GM23338 (cell line): ENCODE measurements at regions not wholly inside any gene's neighbourhood (a gene's known extent, or its start where the extent isn't known, plus 50 kb on each side); places are given as distances from the start of the nearest gene placed in this dataset.
"Not testable (repeated sequence)": the region's sequence is repeated elsewhere in the genome, so short reads cannot be mapped to it uniquely, and the experiment has no call there.

Source experiments
- ATAC-seq: fragments of 200-7000 bp; cut with Tn5 transposase; 3 replicates; pipeline ENCODE4 v1.9.1; 2020
- DNase-seq: peaks from one replicate; pipeline ENCODE4 v3.0.0-alpha.2; 2015; ENCODE audit warnings: low spot score
- H2AFZ ChIP-seq: fragments of 200-600 bp; sonication (generic); 2 replicates; pipeline ENCODE4 v1.8.0; 2016; ENCODE audit warnings: antibody characterized with exemption, mild to moderate bottlenecking, moderate library complexity
- H3F3A ChIP-seq: fragments of 200-600 bp; sonication (generic); replicated peaks from 2 replicates; pipeline ENCODE4 v1.8.0; 2017; ENCODE audit warnings: antibody characterized with exemption, mixed run types, low read depth
- H3K27ac ChIP-seq: fragments of 200-600 bp; sonication (generic); 2 replicates; pipeline ENCODE4 v1.6.1; 2016; ENCODE audit warnings: low read depth
- H3K27me3 ChIP-seq: fragments of 200-600 bp; sonication (generic); 2 replicates; pipeline ENCODE4 v1.8.0; 2016; ENCODE audit warnings: mild to moderate bottlenecking, mixed run types, moderate library complexity; ENCODE audit not compliant: insufficient read depth
- H3K36me3 ChIP-seq: fragments of 200-600 bp; sonication (generic); 2 replicates; pipeline ENCODE4 v1.8.0; 2016; ENCODE audit warnings: mild to moderate bottlenecking; ENCODE audit not compliant: insufficient read depth
- H3K4me1 ChIP-seq: fragments of 200-600 bp; sonication (generic); 2 replicates; pipeline ENCODE4 v1.8.0; 2016; ENCODE audit warnings: mild to moderate bottlenecking, moderate library complexity; ENCODE audit not compliant: insufficient read depth
- H3K4me2 ChIP-seq: fragments of 200-600 bp; sonication (generic); 2 replicates; pipeline ENCODE4 v1.7.1; 2017; ENCODE audit warnings: mixed run types
- H3K4me3 ChIP-seq: fragments of 200-600 bp; sonication (generic); 2 replicates; pipeline ENCODE4 v1.6.1; 2016; ENCODE audit warnings: mixed run types
- H3K79me2 ChIP-seq: fragments of 200-600 bp; sonication (generic); replicated peaks from 2 replicates; pipeline ENCODE4 v1.8.0; 2017; ENCODE audit warnings: mild to moderate bottlenecking; ENCODE audit not compliant: insufficient read depth
- H3K9me2 ChIP-seq: fragments of 200-600 bp; sonication (generic); 2 replicates; pipeline ENCODE4 v1.8.0; 2017; ENCODE audit not compliant: insufficient read depth
- H4K20me1 ChIP-seq: fragments of 200-600 bp; sonication (generic); replicated peaks from 2 replicates; pipeline ENCODE4 v1.8.0; 2017; ENCODE audit warnings: mild to moderate bottlenecking; ENCODE audit not compliant: insufficient read depth
- H3K27ac Mint-ChIP-seq: 2 replicates; pipeline ENCODE4 v1.8.0; 2020; ENCODE audit warnings: inconsistent platforms, mild to moderate bottlenecking, moderate library complexity, mixed read lengths
- H3K27me3 Mint-ChIP-seq: 3 replicates; pipeline ENCODE4 v1.8.0; 2022; ENCODE audit warnings: low read depth, mild to moderate bottlenecking, moderate library complexity, mixed read lengths, inconsistent platforms; ENCODE audit not compliant: insufficient read depth, poor library complexity
- H3K36me3 Mint-ChIP-seq: 3 replicates; pipeline ENCODE4 v1.8.0; 2021; ENCODE audit warnings: low read depth, mild to moderate bottlenecking, inconsistent platforms, moderate library complexity, mixed read lengths
- H3K4me1 Mint-ChIP-seq: 3 replicates; pipeline ENCODE4 v1.8.0; 2020; ENCODE audit warnings: mild to moderate bottlenecking, inconsistent platforms, mixed read lengths
- H3K4me3 Mint-ChIP-seq: 3 replicates; pipeline ENCODE4 v1.8.0; 2021; ENCODE audit warnings: moderate library complexity, mild to moderate bottlenecking, inconsistent platforms, mixed read lengths
- H3K9me3 Mint-ChIP-seq: 3 replicates; pipeline ENCODE4 v1.8.0; 2020; ENCODE audit warnings: moderate library complexity, mild to moderate bottlenecking, inconsistent platforms, mixed read lengths
- CREB1 ChIP-seq: fragments of 250-450 bp; sonication (Bioruptor Pico); IDR thresholded peaks from 2 replicates; pipeline ENCODE4 v1.5.0; 2020; ENCODE audit warnings: low read depth, mild to moderate bottlenecking, moderate library complexity
- CTCF ChIP-seq, 2 experiments: fragments of 200-600 bp in 1 of 2; sonication (generic) in 1 of 2; conservative IDR thresholded peaks; 2 replicates each; pipeline versions ENCODE4 v1.5.1 to v1.6.1; 2016 to 2017; ENCODE audit warnings: antibody characterized with exemption in 2 of 2, low read depth in 2 of 2, mild to moderate bottlenecking in 2 of 2, moderate library complexity in 1 of 2
- STAT1 ChIP-seq: IDR thresholded peaks from one replicate; pipeline ENCODE4 v1.6.1; 2016; ENCODE audit warnings: antibody characterized with exemption; ENCODE audit not compliant: unreplicated experiment
- ZNF114 ChIP-seq: fragments of 250-450 bp; sonication (Bioruptor Pico); IDR thresholded peaks from 2 replicates; pipeline ENCODE4 v1.5.0; 2020; ENCODE audit warnings: mild to moderate bottlenecking, moderate library complexity

DNA sequence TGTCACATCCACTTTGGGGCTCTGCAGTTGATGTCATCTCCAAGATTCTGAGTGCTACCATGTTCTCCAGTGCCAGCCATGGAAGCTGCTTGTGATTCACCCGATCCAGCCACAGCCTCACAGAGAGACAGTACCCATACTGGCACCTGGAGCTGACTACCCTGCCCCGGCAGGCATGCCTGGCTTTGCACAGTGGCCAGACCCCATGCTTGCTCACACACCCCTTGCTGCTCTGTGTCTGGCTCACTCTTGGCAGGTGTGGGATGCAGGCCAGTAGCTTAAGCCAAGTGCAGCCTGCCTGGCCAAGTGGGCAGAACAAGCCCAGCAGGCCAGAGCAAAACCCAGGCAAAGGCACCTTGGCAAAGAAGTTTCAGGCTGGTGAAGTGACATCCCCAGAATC is 828.4 kb upstream of the VRK2 start (continued):
- TF ChIP-seq CTCF (conservative IDR thresholded peaks at IDR 0.05; ENCODE audit: low read depth in 2 of 2) = no peak
- no peak for TF ChIP-seq ZNF114 (CRISPR knock-in tag)
- TF ChIP-seq STAT1 = no peak
- TF ChIP-seq CREB1 (CRISPR knock-in tag) = no peak

- H3K9me3 Mint-ChIP-seq, H3K4me3 Mint-ChIP-seq: not testable (repeated sequence)
Measured at GRCh38 chr2:57229706-57230105, 816.9 kb upstream of the VRK2 start.

DNA sequence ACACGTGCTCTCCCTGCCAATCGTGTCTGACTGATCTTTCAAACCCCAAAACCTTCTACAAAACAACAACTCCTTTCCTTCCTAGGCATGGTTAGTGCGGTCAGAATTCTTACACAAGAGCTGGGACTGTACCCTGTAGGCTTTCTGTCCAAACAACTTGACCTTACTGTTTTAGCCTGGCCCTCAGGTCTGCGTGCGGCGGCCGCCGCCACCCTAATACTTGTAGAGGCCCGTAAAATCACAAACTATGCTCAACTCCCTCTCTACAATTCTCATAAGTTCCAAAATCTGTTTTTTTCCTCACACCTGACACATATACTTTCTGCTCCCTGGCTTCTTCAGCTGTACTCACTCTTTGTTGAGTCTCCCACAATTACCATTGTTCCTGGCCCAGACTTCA is 814.3 kb upstream of the VRK2 start:
- H3K4me1 Mint-ChIP-seq, H3K27ac Mint-ChIP-seq, H3K27me3 Mint-ChIP-seq, H3K79me2 ChIP-seq, H3K4me3 ChIP-seq, H3K9me2 ChIP-seq, H3K4me2 ChIP-seq, DNase-seq, ATAC-seq, H3K27me3 ChIP-seq, H3F3A ChIP-seq, H3K9me3 Mint-ChIP-seq, H2AFZ ChIP-seq, H3K4me1 ChIP-seq, H3K27ac ChIP-seq, H3K4me3 Mint-ChIP-seq, H3K36me3 ChIP-seq, H4K20me1 ChIP-seq: not testable (repeated sequence)
- peaks cover 12% of the 10 kb centered on the region; the same call in 2 of the 3 replicates for H3K36me3 Mint-ChIP-seq

More at GRCh38 chr2:57229706-57230105, 816.9 kb upstream of the VRK2 start:
- not testable (repeated sequence) for H3K27ac Mint-ChIP-seq, H3K36me3 ChIP-seq, H3K27me3 Mint-ChIP-seq, H3K4me1 Mint-ChIP-seq, H3K4me2 ChIP-seq, H3K9me2 ChIP-seq, H2AFZ ChIP-seq, H3K4me1 ChIP-seq, H3F3A ChIP-seq, H3K27me3 ChIP-seq, ATAC-seq, H4K20me1 ChIP-seq, H3K79me2 ChIP-seq, H3K27ac ChIP-seq, H3K4me3 ChIP-seq, DNase-seq
- H3K36me3 Mint-ChIP-seq = peaks cover 12% of the 10 kb centered on the region; the same call in 2 of the 3 replicates

DNA sequence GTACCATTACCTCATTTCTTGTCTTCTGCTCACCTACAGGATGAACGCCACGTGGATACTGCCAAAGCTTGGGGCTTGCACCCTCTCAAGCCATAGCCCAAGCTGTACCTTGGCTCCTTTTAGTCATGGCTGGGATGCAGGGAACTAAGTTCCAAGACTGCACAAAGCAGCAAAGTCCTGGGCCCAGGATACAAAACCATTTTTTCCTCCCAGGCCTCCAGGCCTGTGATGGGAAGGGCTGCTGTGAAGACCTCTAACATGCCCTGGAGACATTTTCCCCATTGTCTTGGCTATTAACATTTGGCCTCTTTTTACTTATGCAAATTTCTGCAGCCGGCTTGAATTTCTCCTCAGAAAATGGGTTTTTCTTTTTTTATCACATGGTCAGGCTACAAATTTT is 795.1 kb upstream of the VRK2 start:
- not testable (repeated sequence) for H3K27ac Mint-ChIP-seq, H2AFZ ChIP-seq, H3K27me3 ChIP-seq, H3K4me2 ChIP-seq, H3K4me3 ChIP-seq, ATAC-seq, H3K27me3 Mint-ChIP-seq, DNase-seq, H3K79me2 ChIP-seq, H4K20me1 ChIP-seq, H3K4me3 Mint-ChIP-seq, H3K9me2 ChIP-seq, H3K4me1 ChIP-seq, H3K4me1 Mint-ChIP-seq, H3K27ac ChIP-seq, H3F3A ChIP-seq
- Mint-ChIP-seq H3K36me3 (peaks cover 49% of the 10 kb centered on the region), H3K9me3 (peaks cover 56% of the 10 kb centered on the region)
- peaks cover 12% of the 10 kb centered on the region; the same call in 1 of the 2 replicates for H3K36me3 ChIP-seq

DNA sequence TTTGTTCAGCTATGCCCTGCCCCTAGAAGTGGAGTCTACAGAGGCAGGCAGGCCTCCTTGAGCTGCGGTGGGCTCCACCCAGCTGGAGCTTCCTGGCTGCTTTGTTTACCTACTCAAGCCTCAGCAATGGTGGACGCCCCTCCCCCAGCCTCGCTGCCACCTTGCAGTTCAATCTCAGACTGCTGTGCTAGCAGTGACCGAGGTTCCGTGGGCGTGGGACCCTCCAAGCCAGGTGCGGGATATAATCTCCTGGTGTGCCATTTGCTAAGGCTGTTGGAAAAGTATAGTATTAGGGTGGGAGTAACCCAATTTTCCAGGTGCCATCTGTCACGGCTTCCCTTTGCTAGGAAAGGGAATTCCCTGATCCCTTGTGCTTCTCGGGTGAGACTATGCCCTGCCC is 770.2 kb upstream of the VRK2 start:
- H3K4me3 ChIP-seq, H4K20me1 ChIP-seq, ATAC-seq, H3K36me3 ChIP-seq, H3K4me1 Mint-ChIP-seq, H3K79me2 ChIP-seq, H3K27me3 ChIP-seq, DNase-seq, H3K4me1 ChIP-seq, H3K4me3 Mint-ChIP-seq, H3F3A ChIP-seq, H3K4me2 ChIP-seq, H3K27ac ChIP-seq, H3K27ac Mint-ChIP-seq, H2AFZ ChIP-seq, H3K27me3 Mint-ChIP-seq: not testable (repeated sequence)
- H3K36me3 Mint-ChIP-seq = peaks cover 20% of the 10 kb centered on the region
- peaks cover 12% of the 10 kb centered on the region for H3K9me2 ChIP-seq
- H3K9me3 Mint-ChIP-seq = peaks cover 64% of the 10 kb centered on the region
